ENCODE measurements at regions not wholly inside any gene's neighbourhood (a gene's known extent, or its start where the extent isn't known, plus 50 kb on each side); places are given as distances from the start of the nearest gene placed in this dataset.

DNA sequence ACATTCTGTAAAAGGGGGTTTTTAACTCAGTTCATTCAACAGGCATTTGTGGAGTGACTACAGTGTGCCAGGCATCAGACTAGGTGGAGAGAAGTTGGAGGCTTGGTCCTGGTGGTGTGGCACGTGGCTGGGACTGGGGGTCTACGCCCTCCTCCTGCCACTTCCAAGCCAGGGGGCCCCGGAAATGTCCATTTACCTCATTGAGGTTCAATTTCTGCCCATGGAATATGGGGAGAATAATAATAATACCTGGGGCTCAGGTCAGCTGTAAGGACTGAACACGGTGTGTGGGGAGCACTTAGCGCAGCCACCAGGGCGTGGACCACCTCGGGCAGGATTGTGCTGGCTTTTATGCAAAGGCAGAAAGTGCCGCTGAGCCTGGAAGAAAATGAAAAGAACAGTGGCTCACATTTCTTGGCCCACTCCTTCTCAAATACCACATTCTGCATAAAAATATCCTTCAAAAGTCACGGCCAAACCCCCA is 229.4 kb downstream of the ANKRD60 start:
- H3K27ac ChIP-seq: no peak overlapping the region

DNA sequence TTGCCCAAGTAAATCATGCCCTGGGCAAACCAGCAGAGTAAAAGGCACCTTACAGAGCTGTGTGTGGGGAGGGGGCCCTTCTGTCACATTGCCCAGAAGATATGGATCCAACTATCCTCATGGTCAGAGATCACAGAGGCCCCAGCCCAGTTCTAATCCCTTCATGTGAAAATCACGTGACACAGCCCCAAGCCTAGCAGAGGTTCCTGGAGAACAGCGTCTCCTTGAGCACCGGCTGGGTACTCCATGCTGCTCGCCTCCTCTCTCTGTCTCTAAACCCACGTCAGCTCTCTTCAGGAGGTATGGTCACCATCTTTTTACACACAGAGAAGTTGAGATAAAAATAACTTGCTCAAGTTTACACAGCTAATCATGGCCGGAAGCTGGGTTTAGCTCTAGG is 230.2 kb downstream of the ANKRD60 start:
- no peak overlapping the region for H3K27ac ChIP-seq
- TF ChIP-seq, protein P1, sequence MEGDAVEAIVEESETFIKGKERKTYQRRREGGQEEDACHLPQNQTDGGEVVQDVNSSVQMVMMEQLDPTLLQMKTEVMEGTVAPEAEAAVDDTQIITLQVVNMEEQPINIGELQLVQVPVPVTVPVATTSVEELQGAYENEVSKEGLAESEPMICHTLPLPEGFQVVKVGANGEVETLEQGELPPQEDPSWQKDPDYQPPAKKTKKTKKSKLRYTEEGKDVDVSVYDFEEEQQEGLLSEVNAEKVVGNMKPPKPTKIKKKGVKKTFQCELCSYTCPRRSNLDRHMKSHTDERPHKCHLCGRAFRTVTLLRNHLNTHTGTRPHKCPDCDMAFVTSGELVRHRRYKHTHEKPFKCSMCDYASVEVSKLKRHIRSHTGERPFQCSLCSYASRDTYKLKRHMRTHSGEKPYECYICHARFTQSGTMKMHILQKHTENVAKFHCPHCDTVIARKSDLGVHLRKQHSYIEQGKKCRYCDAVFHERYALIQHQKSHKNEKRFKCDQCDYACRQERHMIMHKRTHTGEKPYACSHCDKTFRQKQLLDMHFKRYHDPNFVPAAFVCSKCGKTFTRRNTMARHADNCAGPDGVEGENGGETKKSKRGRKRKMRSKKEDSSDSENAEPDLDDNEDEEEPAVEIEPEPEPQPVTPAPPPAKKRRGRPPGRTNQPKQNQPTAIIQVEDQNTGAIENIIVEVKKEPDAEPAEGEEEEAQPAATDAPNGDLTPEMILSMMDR (IDR thresholded peaks at IDR 0.05): no peak
- no peak for TF ChIP-seq ZFX (IDR thresholded peaks at IDR 0.05; ENCODE audit: borderline replicate concordance)

More for the DNA sequence above, 229.4 kb downstream of the ANKRD60 start:
- TF ChIP-seq ZFX (IDR thresholded peaks at IDR 0.05; ENCODE audit: borderline replicate concordance): no peak
- TF ChIP-seq, protein P1 (IDR thresholded peaks at IDR 0.05): no peak

DNA sequence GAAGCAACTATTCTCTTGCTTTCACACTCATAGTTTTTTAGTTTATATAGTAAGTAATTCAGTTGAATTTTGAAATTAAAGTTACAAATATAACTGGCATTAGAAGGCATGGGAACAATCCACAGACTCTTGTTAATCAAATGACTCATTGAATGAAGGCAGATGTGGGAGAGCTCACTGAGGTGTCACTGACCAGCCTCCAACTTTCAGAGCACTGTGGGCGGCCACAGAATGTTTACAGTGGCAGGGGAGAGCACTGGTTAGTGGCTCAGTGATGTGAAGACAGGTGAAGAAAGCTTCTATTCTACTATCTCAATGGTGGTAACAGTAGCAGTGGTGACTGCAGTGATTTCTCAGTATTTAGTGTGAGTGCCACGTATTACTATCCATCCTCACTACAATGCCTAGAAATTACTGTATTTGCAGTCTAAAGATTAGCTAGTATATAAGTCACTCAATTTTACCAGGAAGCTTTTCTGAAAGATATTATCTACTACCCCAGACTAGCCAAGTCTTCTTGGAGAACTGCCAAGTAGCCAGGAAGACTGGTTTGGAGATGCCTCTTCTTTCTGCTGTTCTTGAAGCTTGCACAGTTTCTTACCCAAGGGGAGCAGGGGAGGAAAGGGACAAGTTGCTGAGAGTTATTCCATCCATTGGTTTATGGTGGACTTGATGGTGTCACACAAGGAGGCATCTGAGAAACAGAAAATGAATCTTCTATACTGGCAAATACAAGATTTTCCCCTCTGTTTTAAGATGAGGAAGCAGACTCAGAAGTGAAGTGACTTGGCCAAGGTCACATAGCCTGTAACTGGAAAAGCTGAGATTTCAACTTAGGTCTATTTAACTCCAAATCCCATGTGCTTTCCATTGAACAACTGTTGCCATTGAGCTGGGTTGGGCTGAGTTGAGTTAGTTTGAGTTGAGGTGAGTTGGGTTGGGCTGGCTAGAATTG is 231.2 kb downstream of the ANKRD60 start:
- TF ChIP-seq, protein P1 (IDR thresholded peaks at IDR 0.05): no peak
- no peak for TF ChIP-seq ZFX (IDR thresholded peaks at IDR 0.05; ENCODE audit: borderline replicate concordance)
- H3K27ac ChIP-seq: no peak overlapping the region

DNA sequence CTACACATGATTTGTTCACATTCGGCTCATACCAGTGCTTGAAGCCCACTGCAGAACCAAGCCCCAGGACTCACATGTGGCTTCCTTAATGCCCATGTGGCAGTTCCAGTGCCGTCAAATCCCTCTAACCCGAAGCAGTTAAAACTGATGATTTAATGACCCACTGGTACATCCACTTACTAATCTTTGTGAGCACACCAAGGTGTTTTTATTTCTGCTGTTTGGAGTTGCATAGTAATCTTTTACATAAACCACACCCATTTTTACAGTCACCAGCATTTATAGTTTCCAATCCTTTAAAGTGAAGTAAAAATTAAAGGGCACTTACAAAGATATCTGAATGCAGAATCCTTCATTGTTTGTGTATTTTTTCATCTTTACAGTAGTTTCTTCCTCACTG is 232.0 kb downstream of the ANKRD60 start:
- TF ChIP-seq, protein P1 (IDR thresholded peaks at IDR 0.05): no peak
- no peak for TF ChIP-seq ZFX (IDR thresholded peaks at IDR 0.05; ENCODE audit: borderline replicate concordance)
- peak overlapping the region; percentile 39; the same call in 1 of the 2 replicates for H3K27ac ChIP-seq

DNA sequence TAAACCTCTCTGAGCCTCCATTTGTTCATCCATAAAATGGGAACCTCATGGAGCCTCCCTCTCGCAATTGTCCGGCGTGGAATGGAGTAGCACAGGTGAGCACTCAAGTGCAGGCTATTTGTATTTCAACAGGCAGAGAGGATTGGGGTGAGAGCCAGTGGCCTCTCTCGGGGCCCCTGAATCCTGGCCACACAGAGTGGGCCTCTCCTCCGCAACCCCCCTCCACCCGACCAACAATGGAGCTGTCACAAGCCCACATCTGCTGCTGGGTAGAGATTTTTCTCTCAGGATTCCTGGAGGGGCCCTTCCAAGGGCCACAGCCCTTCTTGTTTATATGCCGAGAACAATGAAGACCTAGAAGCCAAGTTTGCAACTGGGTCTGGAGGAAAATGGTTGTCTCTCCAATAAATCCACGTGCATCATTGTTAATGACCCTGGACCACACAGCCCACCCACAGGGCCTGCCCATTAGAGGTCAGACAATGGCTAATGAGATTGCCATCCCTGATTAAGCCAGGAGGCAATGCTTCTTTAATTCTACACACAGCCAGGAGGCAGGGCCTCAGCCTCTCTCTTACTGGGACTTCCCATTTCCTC is 233.0 kb downstream of the ANKRD60 start:
- H3K27ac ChIP-seq: 0 out of 2 replicates have a peak overlapping the region, but pooled peaks have one; percentile 39
- TF ChIP-seq, protein P1 (IDR thresholded peaks at IDR 0.05): no peak
- TF ChIP-seq ZFX (IDR thresholded peaks at IDR 0.05; ENCODE audit: borderline replicate concordance): no peak

DNA sequence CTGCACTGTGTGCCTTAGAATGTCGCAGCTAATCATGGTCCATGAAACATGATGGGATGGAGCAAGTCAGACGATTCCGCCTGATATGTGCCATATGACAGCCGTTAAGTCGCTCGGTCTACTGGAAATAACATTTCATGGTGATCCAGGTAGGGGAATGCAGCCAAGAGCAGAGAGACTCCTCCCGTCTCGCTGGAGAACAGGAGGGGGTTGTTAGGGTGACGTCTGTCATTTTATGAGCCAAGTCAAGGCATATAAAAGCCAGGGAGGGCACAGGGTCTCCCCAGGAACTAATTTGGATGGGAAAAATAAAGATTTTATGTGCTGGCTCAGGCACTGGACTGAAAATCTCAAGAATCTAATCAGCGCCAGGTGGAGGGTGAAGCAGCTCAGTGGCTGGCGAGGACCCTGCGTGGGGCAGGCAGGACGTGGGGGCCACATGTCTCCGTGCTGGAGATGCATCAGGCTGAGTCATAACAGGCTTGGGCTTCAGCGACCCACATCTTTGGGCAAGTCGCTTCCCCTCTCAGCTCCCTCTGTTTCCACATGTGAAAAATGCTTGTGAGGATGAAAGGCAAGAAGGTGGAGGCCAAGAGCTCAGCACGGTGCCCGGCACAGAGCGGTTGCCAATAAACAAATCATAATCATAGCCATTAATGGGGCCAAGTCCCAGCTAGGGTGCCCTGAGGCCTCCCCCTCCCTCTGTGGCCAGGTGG is 234.6 kb downstream of the ANKRD60 start:
- TF ChIP-seq ZFX (IDR thresholded peaks at IDR 0.05; ENCODE audit: borderline replicate concordance): no peak
- TF ChIP-seq, protein P1 (IDR thresholded peaks at IDR 0.05): no peak
- H3K27ac ChIP-seq: no peak overlapping the region

All from 22Rv1 (cell line).